Adrenal gland (tissue), 9 donors: ENCODE measurements at regions not wholly inside any gene's neighbourhood (a gene's known extent, or its start where the extent isn't known, plus 50 kb on each side); places are given as distances from the start of the nearest gene placed in this dataset.

Source experiments
- DNase-seq, 7 donors: peaks; one replicate each; pipeline ENCODE4 v3.0.0-alpha.2; 2019 to 2020
- H3K27ac ChIP-seq, 5 donors: fragments of 200-600 bp; sonication (generic) in 4 of 5; 1 replicate in 3 of 5; 2 replicates in 2 of 5; pipeline versions ENCODE4 v1.5.1 to v1.8.0; 2016 to 2020; ENCODE audit warnings: mild to moderate bottlenecking in 1 of 5
- H3K27me3 ChIP-seq: fragments of 200-600 bp; 2 replicates; pipeline ENCODE4 v1.8.0; 2021
- H3K36me3 ChIP-seq, 2 donors: fragments of 200-600 bp; replicated peaks in 1 of 2; 1 replicate in 1 of 2; 2 replicates in 1 of 2; pipeline versions ENCODE4 v1.5.1 to v1.8.0; 2018 to 2022
- H3K4me1 ChIP-seq, 2 donors: fragments of 200-600 bp; replicated peaks in 1 of 2; 1 replicate in 1 of 2; 2 replicates in 1 of 2; pipeline versions ENCODE4 v1.5.1 to v1.8.0; 2018 to 2021
- H3K4me3 ChIP-seq, 4 donors: fragments of 200-600 bp; sonication (generic) in 3 of 4; one replicate each; pipeline ENCODE4 v1.5.1; 2016 to 2018
- H3K9me3 ChIP-seq, 3 donors: fragments of 200-600 bp; sonication (generic) in 1 of 3; replicated peaks in 1 of 3; 1 replicate in 2 of 3; 2 replicates in 1 of 3; pipeline versions ENCODE4 v1.5.1 to v1.8.0; 2016 to 2021
- CTCF ChIP-seq, 6 experiments: fragments of 450-650 bp in 4 of 6; fragments of 200-600 bp in 2 of 6; sonication (generic) in 1 of 6; IDR thresholded peaks; 1 replicate in 5 of 6; 2 replicates in 1 of 6; pipeline versions ENCODE4 v1.5.1 to v1.8.0; 2016 to 2021; ENCODE audit warnings: antibody characterized with exemption in 6 of 6, mild to moderate bottlenecking in 2 of 6, moderate library complexity in 1 of 6
- POLR2A ChIP-seq, 2 donors: fragments of 450-650 bp; IDR thresholded peaks; one replicate each; pipeline ENCODE4 v1.6.1; 2017; ENCODE audit warnings: antibody characterized with exemption in 2 of 2, mild to moderate bottlenecking in 2 of 2, moderate library complexity in 1 of 2
- WGBS, 4 donors: extraction: QIAGEN DNeasy Blood & Tissue Kit in 2 of 4; methylation state at CpG; one replicate each; pipeline versions ENCODE4 v1.1.5 to v1.1.7; 2013 to 2017; 5-methylcytosine and 5-hydroxymethylcytosine counted together
- intact Hi-C, 2 donors: fragments of 100-400 bp; cut with DNase I; formaldehyde crosslinking; loops; one replicate each; pipeline versions ENCODE4 v1.14.1 to v1.15.0; 2022 to 2023
- donor health status: healthy with polysubstance abuse.
- donor health status: Bipolar disorder and iron deficiency.
- donor health status: DM: yes; HTN: yes; CAD: no.
- donor health status: DM: no; HTN: no; CAD: no.
- donor health status: DM: no; HTN: no; CAD: no.

DNA sequence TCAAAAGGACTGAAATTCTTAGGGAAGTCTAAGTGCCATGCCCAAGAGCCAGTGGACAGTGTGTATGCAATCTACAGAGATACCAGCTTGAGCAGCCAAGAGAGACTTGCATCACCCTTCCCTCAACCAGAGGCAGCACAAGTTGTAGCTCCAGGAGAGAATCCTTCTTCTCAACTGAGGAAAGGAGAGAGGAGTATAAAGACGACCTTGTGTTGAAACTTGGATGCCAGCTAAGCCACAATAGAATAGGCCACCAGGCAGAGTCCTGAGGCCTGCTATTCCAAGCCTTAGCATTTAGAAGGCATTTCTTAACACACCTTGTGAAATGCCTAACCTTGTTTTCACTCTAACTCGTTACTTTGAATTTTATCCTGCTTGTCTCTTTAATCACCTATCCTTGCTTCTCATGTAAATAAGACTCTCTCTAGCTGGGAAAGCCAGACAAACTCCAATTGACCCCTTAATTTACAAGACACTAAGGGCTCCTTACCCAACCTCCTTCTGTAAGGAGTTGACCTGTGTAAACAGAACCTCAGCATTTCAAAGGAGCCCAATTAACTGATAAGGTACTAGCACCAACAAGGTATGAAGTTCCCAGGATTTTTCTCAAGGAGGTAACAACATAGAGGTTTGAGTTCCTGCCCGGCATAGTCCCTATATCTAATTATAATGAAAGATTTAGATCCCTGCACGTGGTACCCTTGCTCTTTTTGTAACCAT, 738.8 kb downstream of the AMY1C start:
- no peaks in the 10 kb centered on the region for H3K9me3 ChIP-seq
- intact Hi-C loops: no loop called here
- H3K27me3 ChIP-seq: no peaks in the 10 kb centered on the region
- H3K4me3 ChIP-seq: no peak overlapping the region
- DNase-seq: no peak
- no peak for TF ChIP-seq CTCF (IDR thresholded peaks at IDR 0.05)
- H3K36me3 ChIP-seq: no peaks in the 10 kb centered on the region
- no peaks in the 10 kb centered on the region for H3K4me1 ChIP-seq
- no peak overlapping the region for H3K27ac ChIP-seq
- 26 to 40% (median 32%) methylated on average over 4 of the region's 4 CpGs for WGBS, 4 donors

DNA sequence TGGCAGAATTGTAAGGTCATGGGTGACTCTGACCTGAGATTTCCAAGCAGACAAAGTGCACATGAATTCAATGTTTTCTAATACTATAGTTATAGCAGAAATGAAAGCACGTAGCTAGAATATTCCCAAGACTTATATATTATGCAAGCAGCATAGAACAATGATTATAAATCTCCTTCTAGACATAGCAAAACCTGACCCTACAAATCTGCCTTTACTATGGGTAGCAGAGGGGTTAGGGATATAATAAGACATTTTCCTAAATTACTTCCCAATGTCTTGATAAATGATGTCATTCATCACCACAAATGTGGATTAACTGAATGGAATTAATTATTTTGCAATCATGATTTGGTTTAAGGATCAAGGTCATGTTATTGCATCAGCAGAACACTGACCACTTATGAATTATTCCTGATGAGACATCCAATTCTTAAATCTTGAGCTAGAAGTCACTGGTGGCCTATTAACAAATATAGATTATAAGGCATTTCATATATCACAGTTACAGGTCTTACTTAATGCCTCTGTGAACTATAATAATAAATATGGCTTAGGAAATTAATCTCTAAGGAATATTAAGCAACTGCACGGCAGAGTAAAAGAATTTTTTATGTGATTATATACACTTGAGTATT, 776.6 kb downstream of the AMY1C start:
- Histone ChIP-seq H3K9me3 (no peaks in the 10 kb centered on the region), H3K4me3 (no peak overlapping the region), H3K36me3 (no peaks in the 10 kb centered on the region), H3K4me1 (peaks cover 0 to 5% of the 10 kb centered on the region in 2 donors), H3K27ac (no peak overlapping the region), H3K27me3 (no peaks in the 10 kb centered on the region)
- TF ChIP-seq POLR2A (IDR thresholded peaks at IDR 0.05) (no peak), CTCF (IDR thresholded peaks at IDR 0.05) (no peak)
- no peak for DNase-seq
- intact Hi-C loops: no loop called here
- 43 to 56% (median 53%) methylated on average over 2 of the region's 2 CpGs for WGBS, 4 donors

- Histone ChIP-seq H3K36me3 (no peaks in the 10 kb centered on the region), H3K4me3 (no peak overlapping the region), H3K27ac (no peak overlapping the region), H3K4me1 (no peaks in the 10 kb centered on the region), H3K9me3 (no peaks in the 10 kb centered on the region), H3K27me3 (no peaks in the 10 kb centered on the region)
- no peak for DNase-seq
- intact Hi-C loops: no loop called here
- no peak for TF ChIP-seq CTCF (IDR thresholded peaks at IDR 0.05)
- TF ChIP-seq POLR2A (IDR thresholded peaks at IDR 0.05): no peak
- 72 to 80% (median 73%) methylated on average over 2 of the region's 2 CpGs for WGBS, 4 donors
Observed at GRCh38 chr1:104531990-104532389, 782.3 kb downstream of the AMY1C start.

GRCh38 chr1:104574620-104575019, 824.9 kb downstream of the AMY1C start:
- no peak for TF ChIP-seq POLR2A (IDR thresholded peaks at IDR 0.05)
- no peak for TF ChIP-seq CTCF (IDR thresholded peaks at IDR 0.05)
- no peak for DNase-seq
- intact Hi-C loops: no loop called here
- no peaks in the 10 kb centered on the region for H3K4me1 ChIP-seq
- H3K27me3 ChIP-seq: no peaks in the 10 kb centered on the region
- H3K36me3 ChIP-seq: no peaks in the 10 kb centered on the region
- H3K9me3 ChIP-seq: no peaks in the 10 kb centered on the region
- H3K4me3 ChIP-seq: no peak overlapping the region
- H3K27ac ChIP-seq: no peak overlapping the region
- 54 to 75% (median 67%) methylated on average over 2 of the region's 2 CpGs for WGBS, 4 donors
